ENCODE measurements at regions not wholly inside any gene's neighbourhood (a gene's known extent, or its start where the extent isn't known, plus 50 kb on each side); places are given as distances from the start of the nearest gene placed in this dataset.

GRCh38 chr10:8840356-8840755 is 785.9 kb downstream of the GATA3 start:
- no peak for TF ChIP-seq CTCF (IDR thresholded peaks at IDR 0.05)
- TF ChIP-seq POLR2A (IDR thresholded peaks at IDR 0.05) = no peak
- no peak for TF ChIP-seq EP300 (IDR thresholded peaks at IDR 0.05)
